Skeletal muscle satellite cell (primary cell): ENCODE measurements at regions not wholly inside any gene's neighbourhood (a gene's known extent, or its start where the extent isn't known, plus 50 kb on each side); places are given as distances from the start of the nearest gene placed in this dataset.

Experiments used
- H3K27me3 ChIP-seq: 2 replicates; pipeline ENCODE4 v1.7.0; 2013; ENCODE audit warnings: low read length; ENCODE audit not compliant: control insufficient read depth, insufficient read depth
- H3K36me3 ChIP-seq: 2 replicates; pipeline ENCODE4 v1.7.0; 2013; ENCODE audit warnings: mild to moderate bottlenecking, control low read depth, low read length; ENCODE audit not compliant: insufficient read depth
- H3K4me1 ChIP-seq: 2 replicates; pipeline ENCODE4 v1.7.0; 2013; ENCODE audit warnings: low read length; ENCODE audit not compliant: control insufficient read depth, insufficient read depth
- H3K4me2 ChIP-seq: 2 replicates; pipeline ENCODE4 v1.7.0; 2013; ENCODE audit warnings: mild to moderate bottlenecking, low read length
- H3K4me3 ChIP-seq: 2 replicates; pipeline ENCODE4 v1.7.0; 2013; ENCODE audit warnings: low read length
- H3K9ac ChIP-seq: 2 replicates; pipeline ENCODE4 v1.7.0; 2013; ENCODE audit warnings: mild to moderate bottlenecking, low read depth, low read length, moderate library complexity
- H3K9me3 ChIP-seq: replicated peaks from 2 replicates; pipeline ENCODE4 v1.7.0; 2013; ENCODE audit warnings: mild to moderate bottlenecking, control low read depth, low read length

DNA sequence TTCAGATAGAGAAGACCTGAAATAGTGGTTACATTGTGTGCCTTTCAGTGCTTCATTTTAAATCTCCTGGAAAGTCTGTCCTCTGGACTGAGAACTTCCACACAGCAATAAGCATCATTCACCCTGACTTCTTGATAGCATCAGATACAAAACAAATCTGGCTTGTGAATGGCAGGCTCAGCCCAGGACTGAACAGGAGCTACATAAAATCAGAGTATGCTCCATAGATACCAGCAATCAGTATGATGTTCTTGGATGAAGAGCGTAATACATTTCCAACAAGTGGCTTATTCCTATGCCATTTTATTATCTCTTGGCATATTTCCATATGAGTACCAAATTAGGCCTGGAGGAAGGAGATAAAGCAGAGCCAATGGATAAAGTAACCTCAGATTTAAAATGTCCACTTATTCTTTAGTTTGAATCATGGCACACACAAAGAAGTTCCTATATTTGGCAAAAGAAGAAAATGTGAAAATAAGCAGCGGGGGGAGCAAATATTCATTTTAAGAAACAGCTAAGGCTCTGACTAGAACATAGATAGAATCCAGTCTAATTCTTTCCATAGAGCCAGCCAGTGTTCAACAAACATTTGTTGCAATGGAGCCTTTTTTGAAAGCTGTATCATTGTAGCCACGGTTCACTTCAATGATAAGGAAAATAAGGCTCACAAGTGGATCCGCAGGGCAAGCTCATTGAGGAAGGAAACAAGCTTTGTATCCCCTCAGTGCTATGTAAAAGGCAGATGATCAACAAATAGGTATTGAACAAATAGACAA, 230.8 kb upstream of the CHAC2 start:
- Histone ChIP-seq H3K4me3 (no peak overlapping the region), H3K4me1 (no peaks in the 10 kb centered on the region)

DNA sequence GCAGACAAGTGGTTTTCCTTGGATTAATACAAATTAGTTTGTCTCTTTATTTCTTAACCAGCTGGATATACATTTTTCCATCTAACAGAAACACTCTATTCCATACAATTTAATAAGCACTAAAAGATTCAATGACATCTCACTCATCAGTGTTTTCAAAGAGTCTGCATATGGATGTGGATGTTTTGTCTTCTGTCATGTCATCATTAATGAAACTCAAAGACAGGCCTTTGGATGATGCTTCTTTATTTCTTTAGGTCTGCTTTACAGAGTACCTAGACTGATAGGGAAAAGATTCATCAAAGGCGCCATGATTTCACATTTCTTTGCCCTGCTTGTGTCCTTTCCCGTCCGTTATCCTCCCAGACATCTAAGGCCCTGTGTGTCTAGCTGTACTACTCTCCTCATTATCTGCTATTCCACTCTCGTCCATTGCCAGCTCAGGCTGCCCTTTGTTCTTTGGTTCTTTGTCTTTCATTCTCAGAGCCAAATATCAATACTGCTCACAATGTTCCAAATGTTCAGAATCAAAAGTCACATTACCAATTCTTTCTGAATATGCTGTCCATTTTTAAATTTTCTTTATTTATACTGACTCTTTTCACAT, 232.3 kb upstream of the CHAC2 start:
- no peaks in the 10 kb centered on the region for H3K9me3 ChIP-seq
- no peaks in the 10 kb centered on the region for H3K4me1 ChIP-seq
- no peak overlapping the region for H3K9ac ChIP-seq
- H3K4me3 ChIP-seq, result no peak overlapping the region
- H3K27me3 ChIP-seq, result no peaks in the 10 kb centered on the region
- H3K4me2 ChIP-seq, result no peak overlapping the region
- no peaks in the 10 kb centered on the region for H3K36me3 ChIP-seq

More for the DNA sequence above, 230.8 kb upstream of the CHAC2 start:
- Histone ChIP-seq H3K27me3 (no peaks in the 10 kb centered on the region), H3K4me2 (no peak overlapping the region), H3K9me3 (no peaks in the 10 kb centered on the region), H3K9ac (no peak overlapping the region), H3K36me3 (no peaks in the 10 kb centered on the region)

DNA sequence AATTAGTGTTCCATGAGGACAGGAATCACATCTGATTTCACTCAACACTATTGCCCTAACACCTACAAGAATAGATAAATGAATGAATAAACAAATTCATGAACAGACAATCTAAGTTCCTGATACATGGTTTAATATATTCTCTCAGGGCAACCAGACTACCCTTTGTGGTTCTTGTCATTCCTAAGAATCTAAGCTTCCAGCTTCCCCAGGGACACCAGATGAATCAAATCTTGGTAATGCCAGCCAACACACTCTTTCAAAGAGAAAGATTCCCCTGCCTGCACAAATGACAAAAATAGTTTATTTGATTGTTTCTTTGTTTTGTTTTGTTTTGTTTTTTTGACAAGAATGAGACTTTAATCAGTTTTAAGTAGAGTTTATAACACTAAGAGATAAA, 237.5 kb upstream of the CHAC2 start:
- Histone ChIP-seq H3K36me3 (no peaks in the 10 kb centered on the region), H3K4me3 (no peak overlapping the region), H3K9ac (no peak overlapping the region), H3K4me2 (no peak overlapping the region), H3K27me3 (no peaks in the 10 kb centered on the region), H3K4me1 (no peaks in the 10 kb centered on the region), H3K9me3 (no peaks in the 10 kb centered on the region)

DNA sequence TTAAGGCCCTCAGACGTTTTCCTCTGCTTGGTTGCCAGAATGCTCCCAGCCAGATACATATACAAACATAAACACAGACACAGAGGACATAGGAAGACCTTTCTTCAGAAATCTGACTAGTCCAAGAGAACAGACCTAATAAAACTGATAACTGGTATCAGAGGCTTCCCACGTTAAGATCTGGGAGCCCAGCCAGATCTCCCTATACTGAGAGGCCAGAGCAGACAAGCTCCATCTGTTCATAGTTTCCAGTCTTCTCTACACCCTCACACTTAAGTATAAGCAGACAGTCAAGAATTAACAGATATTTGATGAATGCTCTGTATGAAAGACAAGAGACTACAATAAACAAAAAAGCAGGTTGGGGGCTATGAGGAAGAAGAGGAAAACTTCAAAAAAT, 240.5 kb upstream of the CHAC2 start:
- Histone ChIP-seq H3K36me3 (no peaks in the 10 kb centered on the region), H3K4me3 (no peak overlapping the region), H3K27me3 (no peaks in the 10 kb centered on the region), H3K9me3 (no peaks in the 10 kb centered on the region), H3K9ac (no peak overlapping the region), H3K4me2 (no peak overlapping the region), H3K4me1 (no peaks in the 10 kb centered on the region)

DNA sequence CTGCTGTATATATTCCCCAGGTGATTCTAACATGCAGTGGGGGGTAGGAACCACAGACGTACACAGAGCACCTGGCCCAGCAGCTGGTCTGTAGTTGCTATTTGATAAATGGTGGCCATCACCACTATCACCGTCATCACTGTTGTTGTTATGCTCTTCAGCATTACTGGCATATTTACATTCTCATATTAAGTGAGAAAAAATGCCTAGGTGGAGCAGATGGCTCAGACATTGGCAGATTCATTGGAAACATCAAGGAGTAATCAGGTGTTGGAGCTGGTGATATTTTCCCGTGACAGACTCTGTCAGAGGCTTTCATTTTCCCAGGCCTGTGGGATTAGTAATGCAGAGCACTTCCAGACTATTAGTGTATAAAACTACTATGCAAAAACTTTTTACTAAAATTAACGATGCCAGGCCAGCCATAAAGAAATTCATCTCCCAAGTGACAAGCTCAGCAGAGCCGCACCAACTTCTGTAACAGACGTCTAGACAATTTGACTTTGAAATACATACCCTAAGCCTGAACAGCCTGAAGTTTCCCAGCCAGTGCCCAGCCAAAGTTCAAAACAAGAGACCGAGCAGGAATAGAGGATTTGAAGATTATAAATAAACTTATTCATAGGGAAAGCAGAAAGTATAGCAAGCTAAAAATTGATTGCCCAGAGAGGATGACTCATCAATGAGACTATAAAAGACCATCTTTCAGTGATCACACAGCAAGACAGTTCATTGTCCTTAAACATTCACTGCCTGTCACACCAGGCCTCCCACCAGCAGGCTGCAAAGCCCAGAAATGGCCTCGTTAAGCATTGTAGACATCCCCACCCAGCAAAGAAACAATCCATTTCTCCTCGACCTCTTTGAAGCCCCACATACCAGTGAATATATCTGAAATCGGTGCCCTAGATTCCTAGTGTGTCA, 247.4 kb upstream of the CHAC2 start:
- no peaks in the 10 kb centered on the region for H3K27me3 ChIP-seq
- no peak overlapping the region for H3K4me3 ChIP-seq
- H3K36me3 ChIP-seq, result no peaks in the 10 kb centered on the region

DNA sequence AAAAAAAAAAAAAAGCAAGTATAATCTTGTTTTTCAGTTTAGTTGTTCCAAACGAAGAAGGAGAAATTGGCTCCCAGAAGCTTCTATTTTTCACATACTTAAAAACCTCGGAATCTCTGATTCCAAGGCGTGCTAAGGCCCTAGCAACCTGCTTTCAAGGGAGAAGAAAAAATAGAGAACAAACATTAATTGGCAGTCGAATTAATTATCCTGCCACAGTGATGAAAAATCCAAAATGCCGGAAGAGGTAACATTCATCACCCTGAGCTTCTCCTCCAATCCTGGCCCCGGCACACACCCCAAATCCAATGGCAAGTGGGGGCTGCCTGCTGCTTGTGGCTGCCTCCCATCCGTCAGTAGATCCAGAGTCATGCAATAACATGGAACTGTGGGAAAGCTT, 250.2 kb upstream of the CHAC2 start:
- Histone ChIP-seq H3K4me1 (no peaks in the 10 kb centered on the region), H3K36me3 (no peaks in the 10 kb centered on the region), H3K27me3 (no peaks in the 10 kb centered on the region), H3K9ac (no peak overlapping the region), H3K9me3 (no peaks in the 10 kb centered on the region), H3K4me2 (no peak overlapping the region), H3K4me3 (no peak overlapping the region)

More for the DNA sequence above, 247.4 kb upstream of the CHAC2 start:
- H3K4me1 ChIP-seq, result no peaks in the 10 kb centered on the region
- H3K9ac ChIP-seq, result no peak overlapping the region
- no peak overlapping the region for H3K4me2 ChIP-seq
- H3K9me3 ChIP-seq, result no peaks in the 10 kb centered on the region

DNA sequence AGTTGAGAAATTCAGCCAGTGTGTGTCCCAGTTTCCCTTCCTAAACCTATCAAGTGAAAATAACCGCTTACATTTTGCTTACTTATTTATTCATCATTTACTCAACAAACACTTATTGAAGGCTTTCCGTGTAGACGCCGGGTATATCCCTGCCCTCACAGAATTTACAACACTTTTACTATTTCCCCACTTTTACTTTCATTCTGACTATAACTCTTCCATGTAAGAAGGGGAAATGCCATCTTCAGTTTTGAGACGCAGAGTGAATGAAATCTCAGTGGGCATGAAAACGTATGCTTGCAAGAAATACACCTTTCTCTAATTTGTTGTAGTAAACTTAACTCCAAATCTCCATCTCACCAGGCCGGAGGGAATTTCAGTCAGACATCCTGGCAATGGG, 251.0 kb upstream of the CHAC2 start:
- H3K4me2 ChIP-seq, result no peak overlapping the region
- no peaks in the 10 kb centered on the region for H3K9me3 ChIP-seq
- no peaks in the 10 kb centered on the region for H3K27me3 ChIP-seq
- no peak overlapping the region for H3K9ac ChIP-seq
- H3K4me3 ChIP-seq, result no peak overlapping the region
- H3K36me3 ChIP-seq, result no peaks in the 10 kb centered on the region
- no peaks in the 10 kb centered on the region for H3K4me1 ChIP-seq

DNA sequence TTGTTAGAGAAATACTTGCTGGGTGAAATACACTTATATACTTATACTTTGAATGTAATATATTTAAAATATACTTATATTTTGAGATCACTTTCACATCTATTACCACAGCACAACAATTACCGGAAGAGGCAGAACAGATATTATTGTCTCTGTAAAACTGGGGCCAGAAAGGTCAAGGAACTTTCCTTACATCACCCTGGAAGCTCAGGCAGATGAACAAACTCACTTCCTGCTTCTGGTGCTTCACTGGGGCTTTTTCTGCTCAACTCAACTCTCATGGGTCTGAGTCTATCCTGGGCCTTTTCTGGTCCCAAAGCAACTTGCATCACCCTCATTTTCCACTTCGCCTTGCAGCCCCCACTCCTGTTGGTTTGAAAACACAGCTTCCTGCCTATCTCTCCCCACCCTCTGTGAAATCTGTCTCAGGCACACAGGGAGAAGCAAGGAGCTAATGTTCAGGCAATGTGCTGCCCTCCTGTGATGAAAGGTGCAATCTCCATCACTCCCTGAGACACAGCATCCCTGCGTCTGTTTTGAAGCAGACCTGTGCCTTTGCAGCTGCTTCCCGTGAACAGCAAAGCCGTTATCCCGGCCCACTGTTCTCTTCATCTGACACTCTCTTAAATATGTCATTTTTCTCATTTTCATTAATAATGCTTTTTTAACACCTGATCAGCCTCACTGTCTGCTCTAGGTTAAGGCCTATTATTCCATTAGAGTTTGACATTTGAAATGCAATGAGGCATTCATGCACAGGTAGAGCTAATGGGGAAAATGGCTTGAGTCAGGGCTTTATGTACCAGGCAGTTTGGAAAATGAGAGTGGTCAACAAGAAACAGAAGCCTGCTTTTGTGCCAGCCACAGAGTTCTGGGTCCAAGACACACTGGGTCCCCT, 251.9 kb upstream of the CHAC2 start:
- H3K9me3 ChIP-seq, result no peaks in the 10 kb centered on the region
- no peak overlapping the region for H3K4me3 ChIP-seq
- no peaks in the 10 kb centered on the region for H3K4me1 ChIP-seq
- H3K27me3 ChIP-seq, result no peaks in the 10 kb centered on the region
- no peak overlapping the region for H3K9ac ChIP-seq
- H3K4me2 ChIP-seq, result no peak overlapping the region
- H3K36me3 ChIP-seq, result no peaks in the 10 kb centered on the region

DNA sequence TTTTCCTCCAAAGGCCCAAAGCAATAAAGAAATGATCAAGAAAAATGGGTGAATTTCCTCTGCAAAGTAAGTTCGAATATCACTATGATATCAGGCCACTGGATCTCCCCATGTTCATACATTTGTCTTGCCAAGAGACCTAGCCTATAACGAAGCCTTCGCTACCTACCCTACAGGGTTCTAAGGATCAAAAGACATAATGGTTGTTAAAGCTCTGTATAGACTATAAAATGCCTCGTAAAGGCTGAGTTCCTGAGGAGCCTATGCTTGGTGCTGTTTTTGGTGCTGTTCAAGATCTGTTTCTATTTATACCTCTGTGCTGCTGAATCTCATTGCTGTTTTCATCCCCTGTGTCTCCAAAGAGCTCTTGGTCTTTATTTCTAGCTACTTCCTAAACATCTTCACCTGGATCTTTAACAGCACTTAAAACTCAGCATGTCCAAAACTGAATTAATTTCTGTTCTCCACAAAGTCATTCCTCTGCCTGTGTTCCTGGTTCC, 254.4 kb upstream of the CHAC2 start:
- no peaks in the 10 kb centered on the region for H3K9me3 ChIP-seq
- no peak overlapping the region for H3K4me3 ChIP-seq
- no peaks in the 10 kb centered on the region for H3K4me1 ChIP-seq
- no peak overlapping the region for H3K4me2 ChIP-seq
- H3K36me3 ChIP-seq, result no peaks in the 10 kb centered on the region
- no peaks in the 10 kb centered on the region for H3K27me3 ChIP-seq
- no peak overlapping the region for H3K9ac ChIP-seq

DNA sequence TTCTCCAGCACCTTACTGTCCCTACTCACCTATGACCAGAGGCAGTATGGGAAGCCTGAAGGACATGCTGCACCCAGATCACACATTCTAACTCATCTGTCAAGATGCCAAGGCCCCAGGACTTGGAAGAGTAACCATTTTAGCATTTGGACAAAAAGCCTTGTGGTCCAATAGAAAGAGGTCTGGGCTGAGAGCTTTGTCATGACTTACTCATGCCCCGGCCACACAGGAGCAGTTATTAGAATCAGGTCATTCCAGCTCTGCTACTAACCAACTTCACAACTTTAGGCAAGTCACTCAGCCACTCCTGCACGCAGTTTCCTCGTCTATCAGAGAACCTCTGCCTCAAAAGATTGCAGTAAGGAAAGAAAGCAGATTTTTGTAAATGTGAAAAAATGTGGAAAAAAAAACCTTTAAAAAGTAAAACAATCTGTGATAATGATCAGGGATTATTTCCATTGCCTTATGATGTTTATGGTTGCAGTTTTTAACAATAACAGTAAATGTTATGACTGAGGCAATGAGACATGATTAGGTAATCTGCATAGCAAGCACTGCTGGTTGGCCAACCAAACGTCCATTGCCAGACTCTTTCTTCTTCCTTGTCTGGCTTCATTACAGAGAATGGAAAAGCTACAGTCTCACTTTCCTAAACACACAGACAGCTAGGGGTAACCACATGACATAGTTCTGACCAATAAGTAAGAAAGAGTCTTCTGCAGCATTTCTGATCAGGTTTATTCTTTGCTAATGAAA, 255.4 kb upstream of the CHAC2 start:
- H3K4me3 ChIP-seq, result no peak overlapping the region
- H3K4me1 ChIP-seq, result no peaks in the 10 kb centered on the region
- H3K9ac ChIP-seq, result no peak overlapping the region
- no peaks in the 10 kb centered on the region for H3K36me3 ChIP-seq
- no peak overlapping the region for H3K4me2 ChIP-seq
- H3K9me3 ChIP-seq, result no peaks in the 10 kb centered on the region
- H3K27me3 ChIP-seq, result no peaks in the 10 kb centered on the region
